ENCODE measurements at regions not wholly inside any gene's neighbourhood (a gene's known extent, or its start where the extent isn't known, plus 50 kb on each side); places are given as distances from the start of the nearest gene placed in this dataset.

GRCh38 chr13:54950546-54950945 lies 1921.9 kb downstream of the OLFM4 start:
- in situ Hi-C loops (cut with MboI; ENCODE audit: low pct_unique_long_range_greater_than_20kb in 2 of 9, low sequenced_read_pairs in 9 of 9, unreplicated experiment in 9 of 9): no loop called here
- 0 to 100% (median 44%) methylated on average over 1 of the region's 1 CpG; no CpG with 5 or more reads in 2 of the 10 experiments for WGBS, 10 experiments
- ATAC-seq (replicated peaks in 6 of 8): no peak

DNA sequence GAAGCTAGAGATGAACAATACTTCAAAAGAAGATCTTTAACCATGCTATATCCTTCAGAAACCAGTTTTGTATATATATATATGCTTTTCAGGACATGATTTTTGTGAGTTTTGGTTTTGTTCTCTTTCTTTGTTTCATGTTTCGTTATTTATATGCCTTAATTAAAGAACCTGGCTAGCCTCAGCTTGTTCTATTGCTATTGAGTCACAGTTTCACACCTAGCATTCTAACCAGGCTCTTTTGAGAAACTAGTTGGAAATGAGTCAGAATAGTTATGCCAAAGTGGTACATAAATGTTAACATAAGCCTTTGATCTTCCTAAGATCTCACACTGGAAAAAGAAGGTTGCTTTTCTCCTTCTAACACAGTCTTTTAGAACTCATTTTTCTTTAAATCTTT lies 1925.2 kb downstream of the OLFM4 start:
- WGBS, 10 experiments: 0 to 100% (median 59%) methylated on average over 1 of the region's 1 CpG
- Histone ChIP-seq H3K4me1 (replicated peaks in 1 of 2) (no peaks in the 10 kb centered on the region), H3K27ac (no peak overlapping the region), H3K4me3 (no peak overlapping the region)
- in situ Hi-C loops (cut with MboI; ENCODE audit: low pct_unique_long_range_greater_than_20kb in 2 of 9, low sequenced_read_pairs in 9 of 9, unreplicated experiment in 9 of 9): no loop called here
- no peak for ATAC-seq (replicated peaks in 6 of 8)

More at GRCh38 chr13:54950546-54950945, 1921.9 kb downstream of the OLFM4 start:
- Histone ChIP-seq H3K27ac (no peak overlapping the region), H3K4me3 (no peak overlapping the region), H3K4me1 (replicated peaks in 1 of 2) (no peaks in the 10 kb centered on the region)

GRCh38 chr13:54958781-54959180 lies 1930.2 kb downstream of the OLFM4 start:
- 0 to 97% (median 83%) methylated on average over 1 to 5 of the region's 12 CpGs; no CpG with 5 or more reads in 3 of the 10 experiments for WGBS, 10 experiments
- in situ Hi-C loops (cut with MboI; ENCODE audit: low pct_unique_long_range_greater_than_20kb in 2 of 9, low sequenced_read_pairs in 9 of 9, unreplicated experiment in 9 of 9): no loop called here
- ATAC-seq (replicated peaks in 6 of 8): no peak
- no peaks in the 10 kb centered on the region for H3K4me1 ChIP-seq (replicated peaks in 1 of 2)
- H3K4me3 ChIP-seq: no peak overlapping the region
- no peak overlapping the region for H3K27ac ChIP-seq

- Histone ChIP-seq H3K4me1 (replicated peaks in 1 of 2) (no peaks in the 10 kb centered on the region), H3K4me3 (no peak overlapping the region), H3K27ac (no peak overlapping the region)
- WGBS, 10 experiments: 6 to 100% (median 77%) methylated on average over 1 to 2 of the region's 2 CpGs
- in situ Hi-C loops (cut with MboI; ENCODE audit: low pct_unique_long_range_greater_than_20kb in 2 of 9, low sequenced_read_pairs in 9 of 9, unreplicated experiment in 9 of 9): no loop called here
- peak in 4 of 8 experiments; percentile 45 to 92 (median 71) for ATAC-seq (replicated peaks in 6 of 8)
These were observed 1937.3 kb downstream of the OLFM4 start for GRCh38 chr13:54965881-54966280.

DNA sequence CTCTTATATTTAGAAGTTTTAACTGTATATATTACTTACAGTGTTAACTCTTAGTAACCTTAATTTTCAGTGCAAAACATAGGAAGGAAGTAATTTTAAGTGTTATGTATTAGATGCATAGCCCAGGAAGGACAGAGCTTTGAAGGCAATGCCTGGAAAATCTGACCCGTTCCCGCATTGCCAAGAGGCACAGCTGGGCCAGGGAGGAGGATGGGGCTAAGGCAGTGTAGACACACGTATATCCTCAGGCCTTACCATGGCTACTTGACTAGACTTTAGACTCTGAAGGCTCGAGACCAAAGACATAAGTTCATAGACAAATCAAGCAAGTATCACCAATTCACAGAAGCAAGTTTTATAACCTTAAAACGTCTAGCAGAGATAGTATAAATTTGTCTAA lies 1944.2 kb downstream of the OLFM4 start:
- no peaks in the 10 kb centered on the region for H3K4me1 ChIP-seq (replicated peaks in 1 of 2)
- no peak overlapping the region for H3K4me3 ChIP-seq
- in situ Hi-C loops (cut with MboI; ENCODE audit: low pct_unique_long_range_greater_than_20kb in 2 of 9, low sequenced_read_pairs in 9 of 9, unreplicated experiment in 9 of 9): no loop called here
- ATAC-seq (replicated peaks in 6 of 8): no peak
- H3K27ac ChIP-seq: no peak overlapping the region
- WGBS, 10 experiments: 0 to 81% (median 65%) methylated on average over 2 to 5 of the region's 5 CpGs; no CpG with 5 or more reads in 1 of the 10 experiments

- in situ Hi-C loops (cut with MboI; ENCODE audit: low pct_unique_long_range_greater_than_20kb in 2 of 9, low sequenced_read_pairs in 9 of 9, unreplicated experiment in 9 of 9): no loop called here
- WGBS, 10 experiments: 0 to 100% (median 83%) methylated on average over 1 to 4 of the region's 4 CpGs; no CpG with 5 or more reads in 1 of the 10 experiments
- Histone ChIP-seq H3K4me3 (no peak overlapping the region), H3K4me1 (replicated peaks in 1 of 2) (no peaks in the 10 kb centered on the region), H3K27ac (no peak overlapping the region)
- ATAC-seq (replicated peaks in 6 of 8): no peak
These were observed 1947.1 kb downstream of the OLFM4 start for GRCh38 chr13:54975676-54976075.

DNA sequence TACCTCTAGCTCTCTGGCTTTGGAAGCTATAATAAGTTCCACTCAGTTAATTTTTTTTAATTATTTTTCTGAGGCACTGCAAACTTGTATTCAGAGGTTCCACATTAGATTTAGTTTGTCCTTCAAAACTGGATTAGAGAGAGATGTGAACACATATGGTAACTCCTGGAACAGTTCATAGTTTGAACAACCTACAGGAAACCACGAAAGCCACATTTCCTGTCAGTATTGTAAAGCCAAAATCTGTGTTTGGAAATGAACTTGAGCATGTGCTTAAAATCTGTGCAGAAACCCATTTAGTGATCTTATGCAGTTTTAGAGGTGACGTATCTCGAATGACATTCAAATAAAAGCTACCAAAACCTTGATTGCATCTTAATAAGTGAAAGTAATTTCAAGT lies 1952.0 kb downstream of the OLFM4 start:
- H3K4me3 ChIP-seq: no peak overlapping the region
- no peak for ATAC-seq (replicated peaks in 6 of 8)
- no peaks in the 10 kb centered on the region for H3K4me1 ChIP-seq (replicated peaks in 1 of 2)
- H3K27ac ChIP-seq: no peak overlapping the region
- in situ Hi-C loops (cut with MboI; ENCODE audit: low pct_unique_long_range_greater_than_20kb in 2 of 9, low sequenced_read_pairs in 9 of 9, unreplicated experiment in 9 of 9): no loop called here
- WGBS, 10 experiments: 0 to 100% (median 86%) methylated on average over 1 to 3 of the region's 3 CpGs

- no peak for ATAC-seq (replicated peaks in 6 of 8)
- Histone ChIP-seq H3K4me1 (replicated peaks in 1 of 2) (no peaks in the 10 kb centered on the region), H3K4me3 (no peak overlapping the region), H3K27ac (no peak overlapping the region)
- in situ Hi-C loops (cut with MboI; ENCODE audit: low pct_unique_long_range_greater_than_20kb in 2 of 9, low sequenced_read_pairs in 9 of 9, unreplicated experiment in 9 of 9): no loop called here
- WGBS, 10 experiments: 19 to 100% (median 90%) methylated on average over 1 to 4 of the region's 4 CpGs; no CpG with 5 or more reads in 1 of the 10 experiments
These were observed 1960.8 kb downstream of the OLFM4 start for GRCh38 chr13:54989418-54989817.

GRCh38 chr13:54999399-54999907 lies 1970.8 kb downstream of the OLFM4 start:
- ATAC-seq (replicated peaks in 6 of 8): peak in 4 of 8 experiments; percentile 37 to 94 (median 88)
- H3K27ac ChIP-seq: no peak overlapping the region
- WGBS, 10 experiments: 6 to 13% (median 10%) methylated on average over 2 of the region's 2 CpGs; no CpG with 5 or more reads in 7 of the 10 experiments
- no peak overlapping the region for H3K4me3 ChIP-seq
- in situ Hi-C loops (cut with MboI; ENCODE audit: low pct_unique_long_range_greater_than_20kb in 2 of 9, low sequenced_read_pairs in 9 of 9, unreplicated experiment in 9 of 9): no loop called here
- peaks cover 0 to 3% of the 10 kb centered on the region in 2 donors for H3K4me1 ChIP-seq (replicated peaks in 1 of 2)

GRCh38 chr13:55000043-55000442 lies 1971.4 kb downstream of the OLFM4 start:
- no peak overlapping the region for H3K27ac ChIP-seq
- ATAC-seq (replicated peaks in 6 of 8): no peak
- no peak overlapping the region for H3K4me3 ChIP-seq
- H3K4me1 ChIP-seq (replicated peaks in 1 of 2): peaks cover 0 to 3% of the 10 kb centered on the region in 2 donors
- 0 to 100% (median 60%) methylated on average over 1 to 3 of the region's 3 CpGs; no CpG with 5 or more reads in 1 of the 10 experiments for WGBS, 10 experiments
- in situ Hi-C loops (cut with MboI; ENCODE audit: low pct_unique_long_range_greater_than_20kb in 2 of 9, low sequenced_read_pairs in 9 of 9, unreplicated experiment in 9 of 9): no loop called here

- in situ Hi-C loops (cut with MboI; ENCODE audit: low pct_unique_long_range_greater_than_20kb in 2 of 9, low sequenced_read_pairs in 9 of 9, unreplicated experiment in 9 of 9): no loop called here
- no peak for ATAC-seq (replicated peaks in 6 of 8)
- H3K4me1 ChIP-seq (replicated peaks in 1 of 2): peaks cover 0 to 3% of the 10 kb centered on the region in 2 donors
These were observed 1972.2 kb downstream of the OLFM4 start for GRCh38 chr13:55000844-55001243.

GRCh38 chr13:55001881-55002280 lies 1973.3 kb downstream of the OLFM4 start:
- ATAC-seq (replicated peaks in 6 of 8): no peak
- no peak overlapping the region for H3K27ac ChIP-seq
- in situ Hi-C loops (cut with MboI; ENCODE audit: low pct_unique_long_range_greater_than_20kb in 2 of 9, low sequenced_read_pairs in 9 of 9, unreplicated experiment in 9 of 9): no loop called here
- 0 to 100% (median 75%) methylated on average over 2 of the region's 2 CpGs; no CpG with 5 or more reads in 5 of the 10 experiments for WGBS, 10 experiments
- H3K4me1 ChIP-seq (replicated peaks in 1 of 2): peaks cover 0 to 3% of the 10 kb centered on the region in 2 donors
- no peak overlapping the region for H3K4me3 ChIP-seq

More at GRCh38 chr13:55000844-55001243, 1972.2 kb downstream of the OLFM4 start:
- no peak overlapping the region for H3K4me3 ChIP-seq
- no peak overlapping the region for H3K27ac ChIP-seq
- WGBS, 10 experiments: 0 to 100% (median 85%) methylated on average over 1 to 5 of the region's 5 CpGs; no CpG with 5 or more reads in 1 of the 10 experiments

- ATAC-seq (replicated peaks in 6 of 8): peak in 1 of 8 experiments; percentile 28
- H3K4me3 ChIP-seq: no peak overlapping the region
- H3K4me1 ChIP-seq (replicated peaks in 1 of 2): no peaks in the 10 kb centered on the region
- no peak overlapping the region for H3K27ac ChIP-seq
- in situ Hi-C loops (cut with MboI; ENCODE audit: low pct_unique_long_range_greater_than_20kb in 2 of 9, low sequenced_read_pairs in 9 of 9, unreplicated experiment in 9 of 9): no loop called here
- WGBS, 10 experiments: 0 to 100% (median 40%) methylated on average over 1 of the region's 2 CpGs; no CpG with 5 or more reads in 4 of the 10 experiments
These were observed 1979.1 kb downstream of the OLFM4 start for GRCh38 chr13:55007681-55008080.

DNA sequence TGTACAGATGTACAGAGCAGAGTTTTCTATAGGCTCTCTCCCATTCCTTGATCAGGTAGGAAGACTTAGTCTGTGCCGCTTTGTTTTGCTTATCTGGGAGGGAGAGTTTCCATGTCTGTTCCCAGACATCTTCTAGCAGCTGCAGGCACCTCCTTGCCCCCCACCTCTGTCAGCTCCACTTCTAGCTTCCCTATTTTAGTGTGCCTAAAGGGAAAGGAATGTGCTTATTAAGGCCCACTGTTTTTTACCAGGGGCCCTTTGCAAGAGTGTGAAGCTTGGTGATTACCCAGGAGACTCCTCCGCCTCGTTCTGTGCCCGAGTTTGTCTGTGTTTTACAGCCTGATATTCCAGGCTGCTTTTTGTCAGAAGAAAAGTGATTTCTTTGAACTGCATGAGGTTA lies 1984.4 kb downstream of the OLFM4 start:
- in situ Hi-C loops (cut with MboI; ENCODE audit: low pct_unique_long_range_greater_than_20kb in 2 of 9, low sequenced_read_pairs in 9 of 9, unreplicated experiment in 9 of 9): no loop called here
- no peak for ATAC-seq (replicated peaks in 6 of 8)
- H3K27ac ChIP-seq: no peak overlapping the region

More for the DNA sequence above, 1984.4 kb downstream of the OLFM4 start:
- Histone ChIP-seq H3K4me3 (no peak overlapping the region), H3K4me1 (replicated peaks in 1 of 2) (no peaks in the 10 kb centered on the region)
- 0 to 83% (median 55%) methylated on average over 1 to 4 of the region's 4 CpGs; no CpG with 5 or more reads in 5 of the 10 experiments for WGBS, 10 experiments

All from motor neuron (in vitro differentiated cells).